NCI-H446 (cell line): ENCODE measurements at regions not wholly inside any gene's neighbourhood (a gene's known extent, or its start where the extent isn't known, plus 50 kb on each side); places are given as distances from the start of the nearest gene placed in this dataset.
"Not testable (repeated sequence)": the region's sequence is repeated elsewhere in the genome, so short reads cannot be mapped to it uniquely, and the experiment has no call there.

ENCODE experiments used
- DNase-seq, 2 experiments: peaks; one replicate each; lab custom pipeline; 2025; lab: John Stamatoyannopoulos, UW

DNA sequence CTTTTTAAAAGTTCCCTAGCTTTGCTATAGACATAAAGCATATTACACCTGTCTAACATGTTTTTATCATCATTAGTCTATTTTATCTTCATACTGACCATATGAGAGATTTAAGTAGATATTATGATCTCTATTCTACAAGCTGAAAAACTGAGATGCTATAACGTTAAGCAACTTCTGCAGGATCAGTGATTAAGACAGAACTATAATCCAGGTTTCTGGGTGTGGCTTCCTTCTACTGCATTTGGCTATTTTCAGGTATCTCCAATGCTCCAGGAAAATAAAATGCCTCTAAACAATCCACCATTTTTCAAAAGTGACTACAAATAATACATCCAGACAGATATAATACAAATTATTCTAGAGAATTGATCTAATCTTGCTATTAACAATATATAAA, 53.4 kb downstream of the RGS2 start:
- no peak for DNase-seq

DNA sequence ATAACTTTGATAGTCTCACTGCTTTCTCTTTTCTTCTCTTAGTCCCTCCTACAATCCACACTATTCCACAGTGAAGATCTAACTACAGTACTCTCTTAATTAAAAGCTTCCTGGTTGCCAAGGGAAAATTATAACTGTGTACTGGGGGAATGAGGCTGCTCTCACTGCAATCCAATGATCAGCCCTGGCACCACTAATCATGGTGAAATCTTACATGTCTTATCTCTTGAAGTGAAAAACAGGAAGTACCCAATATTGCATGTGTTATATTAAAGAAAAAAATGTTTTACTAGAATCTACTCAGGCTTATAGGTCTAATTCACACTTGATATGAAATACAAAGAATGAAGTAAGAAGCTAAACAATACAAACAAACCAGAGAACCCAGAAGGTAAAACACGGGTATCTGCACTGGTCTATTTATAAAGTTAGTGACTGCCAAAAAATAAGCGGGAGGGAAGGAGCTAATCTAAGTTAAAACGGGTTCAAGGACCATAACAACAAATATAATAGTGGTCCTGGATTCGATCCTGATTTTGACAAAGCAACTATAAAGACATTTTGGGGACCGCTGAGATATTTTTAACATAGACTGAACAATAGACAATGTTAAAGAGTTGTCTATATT, 57.5 kb downstream of the RGS2 start:
- no peak for DNase-seq

DNA sequence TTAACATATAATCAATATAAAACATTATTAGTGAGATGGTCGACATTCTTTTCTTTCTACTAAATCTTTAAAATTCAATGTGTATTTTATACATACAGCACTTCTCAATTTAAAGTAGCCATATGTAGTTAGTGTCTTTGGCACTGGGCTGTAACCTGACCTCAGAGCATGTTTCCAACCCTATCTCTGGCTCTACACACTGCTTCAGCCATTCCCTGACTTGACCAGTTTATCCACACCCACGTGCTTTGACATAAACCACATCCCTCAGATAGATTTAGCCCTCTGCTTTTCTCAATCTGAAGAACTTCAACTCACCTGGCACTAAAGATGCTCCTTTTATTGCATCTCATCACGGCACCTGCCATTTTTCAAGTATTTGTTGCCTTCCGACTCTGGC, 58.3 kb downstream of the RGS2 start:
- no peak for DNase-seq

DNA sequence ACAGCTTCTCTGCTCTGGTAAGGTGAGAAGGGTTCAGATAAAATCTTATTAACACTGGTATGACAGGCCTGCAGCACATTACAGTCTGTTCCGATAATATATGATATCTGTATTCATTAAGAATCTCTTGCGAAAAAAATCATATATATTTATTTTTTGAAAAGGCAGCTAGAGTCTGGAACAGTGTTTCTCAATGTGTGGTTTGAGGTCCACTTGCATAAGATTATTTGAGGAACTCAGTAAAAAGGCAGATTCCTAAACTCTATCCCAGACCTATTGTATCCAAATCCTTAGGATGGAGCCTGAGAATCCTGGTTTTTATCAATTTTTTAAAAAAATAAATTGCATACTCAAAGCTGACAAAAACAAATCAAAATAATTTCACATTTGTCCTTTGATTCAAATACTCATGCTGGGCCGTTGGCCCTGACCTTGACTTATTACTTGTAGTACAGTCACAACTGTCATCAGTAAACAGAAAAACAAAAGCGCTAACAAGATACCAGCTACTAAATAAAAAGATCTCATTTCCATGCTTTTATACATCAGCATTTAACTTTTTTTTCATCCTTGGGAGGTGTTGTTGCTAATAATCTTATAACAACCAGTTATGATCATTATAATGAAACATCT, 60.6 kb downstream of the RGS2 start:
- no peak for DNase-seq

DNA sequence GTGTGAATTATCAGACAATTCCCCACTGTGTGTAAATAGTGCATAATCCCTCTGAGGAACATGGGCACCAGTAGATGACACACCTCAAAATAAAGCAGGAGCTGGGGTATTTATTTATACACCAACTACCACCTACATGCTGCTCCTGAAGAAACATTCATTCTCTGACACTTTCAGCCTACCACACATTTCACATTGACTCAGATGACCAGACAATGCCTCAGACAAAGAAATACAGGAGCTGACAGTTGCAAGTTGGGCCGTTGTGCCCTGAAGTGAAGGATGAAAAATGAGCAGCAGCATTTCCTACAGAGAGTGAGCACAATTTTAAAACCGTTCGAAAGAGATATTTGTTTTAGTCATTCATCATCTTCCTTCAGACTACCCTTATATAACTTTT, 63.2 kb downstream of the RGS2 start:
- DNase-seq: no peak

DNA sequence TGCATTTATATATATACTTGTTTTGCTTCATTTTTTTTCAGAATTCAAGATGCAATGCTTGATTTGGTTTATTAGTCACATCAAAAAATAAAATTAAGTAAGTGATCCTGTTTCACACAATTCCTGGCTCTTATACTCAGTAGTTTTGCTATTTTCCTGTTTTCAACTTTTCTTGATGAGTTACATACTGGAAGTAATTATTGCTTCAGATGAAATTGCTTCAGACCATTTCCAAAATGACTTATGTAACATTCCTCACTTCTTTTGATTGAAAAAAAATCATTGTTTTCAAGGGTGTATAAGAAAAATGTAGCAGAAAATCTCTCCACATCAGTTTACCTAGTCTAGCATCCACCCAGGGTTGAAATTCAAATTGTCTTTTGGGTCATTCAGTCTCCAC, 65.0 kb downstream of the RGS2 start:
- DNase-seq: no peak

DNA sequence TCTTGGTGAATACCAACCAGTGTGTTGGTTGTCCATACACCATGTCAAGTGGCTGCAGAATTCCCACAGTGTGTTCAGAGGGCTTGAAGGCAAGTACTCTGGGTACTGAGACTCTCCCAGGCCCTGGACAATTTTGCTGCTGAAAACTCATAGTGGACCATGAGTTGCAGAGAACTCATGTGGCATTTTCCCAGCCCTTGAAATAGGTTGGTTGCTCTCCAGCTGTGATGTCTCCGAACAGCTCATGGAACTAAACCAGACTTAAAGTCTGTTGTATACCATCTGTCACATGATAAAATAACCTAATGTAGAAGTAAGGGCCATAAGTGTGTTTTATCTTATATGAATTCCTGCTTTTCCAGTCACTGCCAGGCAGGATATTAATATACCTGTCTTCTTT, 67.8 kb downstream of the RGS2 start:
- no peak for DNase-seq

DNA sequence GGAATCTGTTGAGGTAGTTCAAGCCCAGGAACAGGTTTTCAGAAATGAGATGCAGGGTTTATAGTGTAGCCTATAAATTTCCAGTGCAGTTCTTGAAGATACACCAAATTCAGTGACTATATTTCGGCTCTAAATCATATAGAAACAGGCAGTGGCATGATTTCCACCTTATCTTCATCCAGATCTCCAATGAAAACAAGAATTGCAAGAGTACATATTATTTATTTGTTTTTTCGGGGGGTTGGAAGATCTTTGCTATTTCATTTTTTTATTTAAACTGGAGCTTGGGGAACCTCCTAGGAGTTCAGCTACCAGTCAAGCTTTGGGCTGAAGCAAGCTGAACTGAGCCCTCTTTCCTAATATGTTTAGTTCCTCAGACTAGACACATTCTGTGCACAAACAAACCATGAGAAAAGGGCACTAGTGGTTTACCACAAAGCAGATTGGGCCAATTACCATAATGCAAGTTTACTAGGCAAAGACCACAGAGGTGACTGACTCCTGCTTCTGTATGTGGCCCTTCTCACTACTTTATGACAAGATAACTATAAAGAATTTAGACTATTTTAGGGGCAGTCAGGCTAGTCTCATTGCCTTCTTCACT, 68.5 kb downstream of the RGS2 start:
- DNase-seq: no peak

DNA sequence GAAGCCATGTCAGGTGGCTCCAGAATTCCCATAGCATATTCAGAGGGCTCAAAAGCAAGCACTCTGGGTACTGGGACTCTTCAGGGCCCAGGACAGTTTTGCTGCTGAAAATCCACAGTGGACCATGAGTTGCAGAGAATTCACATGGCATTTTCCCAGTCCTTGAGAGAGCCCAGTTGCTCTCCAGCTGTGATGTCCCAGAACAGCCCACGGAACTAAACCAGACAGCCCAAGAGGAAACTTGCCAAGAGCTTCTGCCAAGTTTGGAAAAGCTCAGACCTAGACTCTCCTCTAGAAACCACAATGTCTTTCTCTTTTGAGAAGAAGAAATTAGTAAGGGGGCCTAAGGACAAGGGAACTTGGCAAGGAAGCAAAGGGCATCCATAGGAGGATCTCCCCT, 69.4 kb downstream of the RGS2 start:
- DNase-seq: peak in 1 of 2 experiments; percentile 25

DNA sequence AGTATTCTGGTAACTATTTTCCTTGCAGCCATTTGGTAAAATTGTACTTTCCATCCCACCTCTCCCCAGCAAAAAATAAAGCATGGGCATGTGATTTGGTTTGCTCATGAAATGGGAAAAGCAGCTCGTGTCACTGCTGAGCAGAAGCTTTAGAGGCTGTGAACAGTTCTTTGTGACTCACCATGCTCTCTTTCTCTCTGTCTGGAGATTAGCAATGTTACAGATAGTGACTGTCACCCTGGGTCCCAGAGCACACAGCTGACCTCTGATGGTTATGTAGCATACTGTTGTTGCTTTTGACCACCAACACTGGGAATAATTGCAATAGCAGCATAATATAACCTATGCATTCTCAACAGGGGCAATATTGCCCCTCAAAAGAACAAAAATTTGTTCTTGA, 70.6 kb downstream of the RGS2 start:
- DNase-seq: no peak

DNA sequence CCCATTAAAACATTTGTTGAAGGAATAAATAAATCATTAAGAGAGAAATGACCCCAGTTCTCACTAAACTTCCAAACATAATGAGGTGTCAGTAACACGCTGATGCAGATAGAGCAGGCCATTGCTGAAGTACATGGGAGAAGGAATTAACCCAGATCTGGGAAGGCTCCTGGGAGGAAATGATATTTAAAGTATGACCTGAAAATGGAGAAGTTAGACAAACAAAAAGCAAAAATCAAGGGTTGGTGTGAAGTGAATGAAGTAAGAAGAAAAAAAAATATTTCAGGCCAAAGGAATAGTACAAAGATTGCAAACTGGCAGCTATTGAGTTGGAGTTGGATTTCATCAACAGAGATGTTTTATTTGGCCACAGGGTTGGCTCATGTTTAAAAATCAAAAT, 71.4 kb downstream of the RGS2 start:
- no peak for DNase-seq

DNA sequence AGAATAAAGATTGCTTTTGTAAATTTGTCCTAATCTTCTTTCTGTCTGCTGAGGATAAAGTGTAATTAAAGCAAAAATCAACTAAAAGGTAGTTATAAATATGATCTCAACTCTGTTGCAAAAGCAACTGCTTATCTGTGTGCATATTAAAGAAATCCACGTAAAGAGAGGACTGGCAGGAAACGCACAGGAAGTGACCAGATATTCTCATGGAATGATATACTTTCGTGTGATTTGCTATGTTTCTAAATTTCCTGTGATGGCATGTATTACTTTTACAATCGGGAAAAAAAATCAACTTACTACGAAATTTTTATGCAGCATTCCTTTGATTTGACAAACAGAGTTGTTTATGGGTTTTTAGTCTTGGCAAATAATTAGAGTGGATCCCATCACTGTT, 75.4 kb downstream of the RGS2 start:
- DNase-seq: no peak

DNA sequence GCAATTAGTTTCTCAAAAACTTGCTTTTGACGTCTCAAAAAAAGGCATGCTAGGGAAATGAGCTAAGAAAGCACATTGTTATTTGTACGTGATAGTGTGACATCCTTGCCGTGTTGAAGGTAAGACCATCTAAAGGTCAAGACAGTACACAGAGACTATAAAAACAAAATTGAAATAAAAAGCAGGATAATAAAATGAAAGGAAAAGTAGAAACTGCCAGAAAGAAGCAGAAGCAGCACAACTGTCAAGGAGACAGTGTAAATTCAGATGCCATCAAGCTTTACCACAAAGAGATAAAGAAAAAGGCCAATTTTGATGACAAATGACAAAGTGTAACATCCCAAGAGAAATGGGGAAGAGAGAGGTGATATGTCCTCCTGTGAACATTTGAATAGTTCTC, 76.5 kb downstream of the RGS2 start:
- not testable (repeated sequence) for DNase-seq

DNA sequence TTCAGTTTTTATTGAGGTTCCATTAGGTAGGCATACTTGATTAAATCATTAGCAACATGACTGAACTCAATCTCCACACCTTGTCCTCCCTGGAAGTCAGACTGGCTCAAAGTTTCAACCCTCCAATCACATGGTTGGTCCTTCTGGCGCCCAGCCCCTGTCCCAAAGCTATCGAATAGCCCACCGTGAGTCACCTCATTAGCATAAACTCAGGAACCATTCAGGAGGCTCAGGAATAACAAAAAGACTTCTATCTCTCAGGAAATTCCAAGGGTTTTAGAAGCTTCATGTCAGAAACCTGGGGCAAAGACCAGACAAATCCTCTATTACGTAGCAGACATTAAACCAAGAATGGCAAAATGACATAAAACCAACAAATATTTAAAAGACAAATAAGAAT, 78.6 kb downstream of the RGS2 start:
- no peak for DNase-seq

DNA sequence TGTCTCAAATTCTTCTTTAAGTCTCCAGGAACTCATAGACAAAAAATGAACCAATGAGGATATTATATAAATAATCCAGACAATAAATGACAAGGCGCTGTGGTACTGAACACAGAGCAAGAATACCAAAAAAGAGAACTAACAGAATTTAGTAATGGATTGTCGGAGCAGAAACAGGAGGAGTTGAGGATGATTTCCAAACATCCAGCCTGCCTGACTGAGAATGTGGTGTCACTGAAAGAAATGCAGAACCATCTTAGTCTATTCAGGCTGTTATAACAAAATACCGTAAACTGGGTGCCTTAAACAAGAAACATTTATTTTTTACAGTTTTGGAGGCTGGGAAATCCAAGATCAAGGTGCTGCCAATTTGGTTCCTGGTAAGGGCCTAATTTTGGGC, 79.7 kb downstream of the RGS2 start:
- no peak for DNase-seq

DNA sequence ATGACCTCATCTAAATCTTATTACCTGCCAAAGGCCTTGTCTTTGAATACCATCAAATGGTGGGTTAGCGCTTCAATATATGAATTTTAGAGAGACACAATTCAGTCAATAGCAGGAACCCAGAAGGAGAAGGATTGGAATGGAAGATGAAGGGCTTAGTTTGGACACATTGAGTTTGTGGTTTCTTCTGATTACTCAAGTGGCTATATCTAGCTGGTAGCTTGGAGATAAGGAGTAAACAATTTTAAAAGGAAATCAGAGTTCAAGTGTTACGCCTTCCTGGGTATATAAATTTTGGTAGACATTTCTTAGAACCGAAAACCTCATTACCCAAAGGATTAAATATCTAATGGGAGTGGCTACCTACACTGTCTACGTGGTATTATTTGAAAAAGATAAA, 80.2 kb downstream of the RGS2 start:
- DNase-seq: no peak

DNA sequence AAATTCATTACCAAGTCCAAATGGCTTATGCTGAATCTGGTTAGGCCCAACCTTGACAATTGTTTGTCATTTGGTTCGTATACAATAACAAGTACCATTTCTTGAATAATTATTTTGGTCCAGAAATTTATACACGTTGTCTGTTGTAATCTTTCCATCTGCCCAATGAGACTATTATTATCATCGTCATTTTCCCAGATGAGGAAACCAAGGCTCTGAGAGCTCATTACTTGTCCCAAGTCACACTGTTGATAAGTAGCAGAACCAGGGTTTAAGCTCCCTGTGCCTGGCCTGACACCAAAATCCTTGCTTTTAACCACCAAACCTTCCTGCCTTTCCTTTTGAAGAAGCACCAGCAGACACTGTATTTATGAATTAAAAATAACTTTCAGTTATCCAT, 81.3 kb downstream of the RGS2 start:
- DNase-seq: no peak

DNA sequence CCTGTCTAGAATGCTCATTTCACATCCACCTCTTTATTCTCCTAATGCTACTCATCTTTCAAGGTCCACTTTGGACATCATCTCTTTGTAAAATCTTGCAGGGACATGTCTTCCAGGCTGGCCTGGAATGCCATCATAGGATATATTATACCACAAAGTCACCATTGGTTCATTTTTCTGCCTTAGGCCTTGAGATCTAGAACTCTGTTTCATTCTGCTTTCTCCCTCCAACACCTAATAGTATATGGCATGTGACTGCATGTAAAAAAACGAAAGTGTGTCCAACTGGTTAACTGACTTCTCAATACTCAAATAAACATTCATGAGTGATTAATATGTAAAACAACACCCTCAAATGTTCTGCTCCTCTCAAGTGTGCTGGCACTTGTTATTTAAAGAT, 84.1 kb downstream of the RGS2 start:
- DNase-seq: no peak

DNA sequence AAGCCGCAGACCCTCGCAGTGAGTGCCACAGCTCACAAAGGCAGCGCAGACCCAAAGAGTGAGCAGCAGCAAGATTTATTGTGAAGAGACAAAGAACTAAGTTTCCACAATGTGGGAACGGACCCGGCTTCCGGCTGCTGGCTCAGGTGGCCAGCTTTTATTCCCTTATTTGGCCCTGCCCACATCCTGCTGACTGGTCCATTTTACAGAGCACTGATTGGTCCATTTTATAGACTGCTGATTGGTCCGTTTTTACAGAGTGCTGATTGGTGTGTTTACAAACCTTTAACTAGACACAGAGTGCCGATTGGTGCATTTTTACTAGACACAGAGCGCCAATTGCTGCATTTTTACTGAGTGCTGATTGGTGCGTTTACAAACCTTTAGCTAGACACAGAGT, 86.6 kb downstream of the RGS2 start:
- DNase-seq: not testable (repeated sequence)

DNA sequence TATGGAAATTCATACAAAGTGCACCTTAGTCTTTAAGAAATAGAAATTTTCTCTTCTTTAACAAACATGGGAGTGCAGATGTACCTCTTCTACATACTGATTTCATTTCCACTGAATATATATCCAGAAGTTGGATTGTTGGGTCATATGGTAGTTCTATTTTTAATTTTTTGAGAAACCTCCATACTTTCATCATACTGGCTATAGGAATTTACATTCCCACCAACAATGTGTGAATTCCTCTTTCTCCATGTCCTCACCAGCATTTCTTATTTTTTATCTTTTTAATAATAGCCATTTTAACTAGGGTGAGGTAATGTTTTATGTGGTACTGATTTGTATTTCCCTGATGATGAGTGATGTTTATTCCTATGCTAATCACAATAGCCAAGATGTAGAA, 87.5 kb downstream of the RGS2 start:
- DNase-seq: no peak

DNA sequence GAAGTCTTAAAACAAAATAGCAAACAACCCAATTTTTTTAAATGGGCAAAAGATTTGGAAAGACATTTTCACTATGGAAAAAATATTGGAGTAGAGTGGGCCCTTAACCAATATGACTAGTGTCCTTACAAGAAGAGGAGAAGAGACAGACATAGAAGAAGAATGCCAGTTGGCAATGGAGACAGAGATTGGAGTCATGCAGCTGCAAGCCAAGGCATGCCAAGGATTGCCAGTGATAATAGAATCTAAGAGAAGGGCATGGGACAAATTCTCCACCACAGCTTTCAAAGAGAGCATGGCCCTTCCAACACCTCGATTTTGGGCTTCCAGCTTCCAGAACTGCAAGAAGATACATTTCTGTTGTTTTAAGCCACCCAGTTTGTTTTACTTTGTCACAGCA, 92.7 kb downstream of the RGS2 start:
- peak in 1 of 2 experiments; percentile 38 for DNase-seq

DNA sequence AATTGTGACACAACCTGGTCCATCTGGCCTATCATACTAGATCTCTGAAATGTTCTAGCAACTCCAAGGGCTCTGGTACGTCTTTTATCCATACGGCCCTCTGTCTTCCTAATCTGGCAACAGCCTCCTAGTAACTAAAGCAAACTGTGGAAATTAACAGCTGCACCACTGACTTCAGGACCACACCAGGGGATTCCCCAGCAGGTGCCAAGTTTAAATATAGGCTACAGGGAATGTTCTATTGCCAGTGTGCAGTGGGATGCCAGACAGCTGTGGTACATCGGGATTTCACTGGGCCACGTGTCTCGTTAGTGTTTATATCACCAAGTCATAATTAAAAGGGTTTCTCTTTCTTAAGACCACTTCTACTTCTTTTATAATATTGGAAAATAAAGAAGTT, 94.3 kb downstream of the RGS2 start:
- DNase-seq: peak; percentile 22 to 77

DNA sequence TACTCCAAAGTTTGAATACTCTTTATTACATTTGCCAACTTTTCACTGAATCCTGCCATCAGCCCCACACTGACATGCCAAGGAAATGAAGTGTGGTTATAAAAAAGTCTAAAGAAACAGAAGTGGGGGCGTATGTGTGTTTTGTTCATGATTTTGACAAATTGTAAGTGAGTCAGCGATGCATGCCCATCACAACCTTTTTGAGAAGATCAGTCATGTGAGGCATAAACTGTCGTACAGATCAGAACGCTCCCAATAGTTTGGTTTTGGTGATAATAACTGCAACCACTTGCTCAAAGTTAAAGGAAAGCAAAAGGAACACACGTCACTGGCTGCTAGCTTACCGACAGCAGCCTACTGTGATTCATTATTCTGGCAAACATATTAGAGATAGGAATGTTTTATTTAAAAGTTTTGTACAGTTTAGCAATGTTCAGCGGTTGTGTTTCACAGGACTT, 95.6 kb downstream of the RGS2 start:
- peak in 1 of 2 experiments; percentile 31 for DNase-seq

DNA sequence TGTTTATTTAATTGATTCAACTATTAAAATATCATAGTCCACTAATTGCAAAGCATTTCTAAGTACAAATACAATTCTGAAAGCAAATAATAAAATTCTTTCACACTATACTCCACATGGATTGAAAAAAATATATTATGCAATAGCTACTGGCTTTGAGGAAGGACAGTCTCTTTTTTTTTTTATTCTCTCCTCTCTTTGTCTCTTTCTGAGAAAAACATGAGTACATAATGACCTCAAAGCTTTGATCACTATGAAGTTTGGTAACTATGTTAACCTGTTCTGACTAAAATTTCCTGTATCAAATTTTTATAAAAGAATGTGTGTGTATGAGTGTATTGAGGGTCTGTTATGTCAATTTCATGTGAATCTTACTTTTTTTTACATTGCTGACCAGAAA, 96.2 kb downstream of the RGS2 start:
- no peak for DNase-seq
